Neutrophil (primary cell): ENCODE measurements at regions not wholly inside any gene's neighbourhood (a gene's known extent, or its start where the extent isn't known, plus 50 kb on each side); places are given as distances from the start of the nearest gene placed in this dataset.
"Not testable (repeated sequence)": the region's sequence is repeated elsewhere in the genome, so short reads cannot be mapped to it uniquely, and the experiment has no call there.

ENCODE experiments used
- H3K27ac ChIP-seq: fragments of 200-600 bp; sonication (generic); 2 replicates; pipeline ENCODE4 v1.5.1; 2016; ENCODE audit warnings: mild to moderate bottlenecking, moderate library complexity
- H3K27me3 ChIP-seq: fragments of 200-600 bp; sonication (generic); 2 replicates; pipeline ENCODE4 v1.6.0; 2016; ENCODE audit warnings: mild to moderate bottlenecking
- H3K36me3 ChIP-seq: fragments of 200-600 bp; sonication (generic); 2 replicates; pipeline ENCODE4 v1.5.1; 2017
- H3K4me1 ChIP-seq, 2 experiments: fragments of 200-600 bp in 1 of 2; sonication (generic) in 1 of 2; 1 replicate in 1 of 2; 2 replicates in 1 of 2; pipeline versions ENCODE4 v1.5.1 to v1.6.1; 2013 to 2016; ENCODE audit warnings: low read depth in 1 of 2, low read length in 1 of 2, mild to moderate bottlenecking in 1 of 2, moderate library complexity in 1 of 2; ENCODE audit not compliant: control insufficient read depth in 1 of 2, insufficient read depth in 1 of 2
- H3K4me3 ChIP-seq, 2 experiments: fragments of 200-600 bp in 1 of 2; sonication (generic) in 1 of 2; 1 replicate in 1 of 2; 2 replicates in 1 of 2; pipeline ENCODE4 v1.5.1; 2013 to 2016; ENCODE audit warnings: low read depth in 1 of 2, low read length in 1 of 2, mild to moderate bottlenecking in 1 of 2, moderate library complexity in 1 of 2
- H3K9me3 ChIP-seq: fragments of 200-600 bp; sonication (generic); 2 replicates; pipeline ENCODE4 v1.5.1; 2016
- TF ChIP-seq, protein P1 (sequence below): fragments of 200-600 bp; sonication (generic); IDR thresholded peaks from 2 replicates; pipeline ENCODE4 v1.5.1; 2016; ENCODE audit warnings: antibody characterized with exemption

- H3K4me3 ChIP-seq, result no peak overlapping the region
- no peaks in the 10 kb centered on the region for H3K4me1 ChIP-seq
- no peak overlapping the region for H3K27ac ChIP-seq
- no peaks in the 10 kb centered on the region for H3K27me3 ChIP-seq
- TF ChIP-seq, protein P1, sequence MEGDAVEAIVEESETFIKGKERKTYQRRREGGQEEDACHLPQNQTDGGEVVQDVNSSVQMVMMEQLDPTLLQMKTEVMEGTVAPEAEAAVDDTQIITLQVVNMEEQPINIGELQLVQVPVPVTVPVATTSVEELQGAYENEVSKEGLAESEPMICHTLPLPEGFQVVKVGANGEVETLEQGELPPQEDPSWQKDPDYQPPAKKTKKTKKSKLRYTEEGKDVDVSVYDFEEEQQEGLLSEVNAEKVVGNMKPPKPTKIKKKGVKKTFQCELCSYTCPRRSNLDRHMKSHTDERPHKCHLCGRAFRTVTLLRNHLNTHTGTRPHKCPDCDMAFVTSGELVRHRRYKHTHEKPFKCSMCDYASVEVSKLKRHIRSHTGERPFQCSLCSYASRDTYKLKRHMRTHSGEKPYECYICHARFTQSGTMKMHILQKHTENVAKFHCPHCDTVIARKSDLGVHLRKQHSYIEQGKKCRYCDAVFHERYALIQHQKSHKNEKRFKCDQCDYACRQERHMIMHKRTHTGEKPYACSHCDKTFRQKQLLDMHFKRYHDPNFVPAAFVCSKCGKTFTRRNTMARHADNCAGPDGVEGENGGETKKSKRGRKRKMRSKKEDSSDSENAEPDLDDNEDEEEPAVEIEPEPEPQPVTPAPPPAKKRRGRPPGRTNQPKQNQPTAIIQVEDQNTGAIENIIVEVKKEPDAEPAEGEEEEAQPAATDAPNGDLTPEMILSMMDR, result no peak
- no peaks in the 10 kb centered on the region for H3K9me3 ChIP-seq
- H3K36me3 ChIP-seq, result no peaks in the 10 kb centered on the region
Observed at GRCh38 chr4:115580901-115581300, 467.5 kb upstream of the NDST4 start.

- Histone ChIP-seq H3K27me3 (no peaks in the 10 kb centered on the region), H3K4me1 (no peaks in the 10 kb centered on the region), H3K4me3 (no peak overlapping the region), H3K9me3 (no peaks in the 10 kb centered on the region), H3K36me3 (no peaks in the 10 kb centered on the region), H3K27ac (no peak overlapping the region)
- TF ChIP-seq, protein P1, result no peak
Observed at GRCh38 chr4:115575851-115576250, 462.4 kb upstream of the NDST4 start.

- no peaks in the 10 kb centered on the region for H3K27me3 ChIP-seq
- peaks cover 5% of the 10 kb centered on the region for H3K9me3 ChIP-seq
- H3K4me1 ChIP-seq, result no peaks in the 10 kb centered on the region
- no peak overlapping the region for H3K4me3 ChIP-seq
- TF ChIP-seq, protein P1, result no peak
- no peaks in the 10 kb centered on the region for H3K36me3 ChIP-seq
- no peak overlapping the region for H3K27ac ChIP-seq
Observed at GRCh38 chr4:115562506-115562905, 449.1 kb upstream of the NDST4 start.

- Histone ChIP-seq H3K4me1 (no peaks in the 10 kb centered on the region), H3K27me3 (no peaks in the 10 kb centered on the region), H3K9me3 (no peaks in the 10 kb centered on the region), H3K36me3 (no peaks in the 10 kb centered on the region), H3K27ac (no peak overlapping the region), H3K4me3 (no peak overlapping the region)
- TF ChIP-seq, protein P1, result no peak
Observed at GRCh38 chr4:115548123-115548522, 434.7 kb upstream of the NDST4 start.

DNA sequence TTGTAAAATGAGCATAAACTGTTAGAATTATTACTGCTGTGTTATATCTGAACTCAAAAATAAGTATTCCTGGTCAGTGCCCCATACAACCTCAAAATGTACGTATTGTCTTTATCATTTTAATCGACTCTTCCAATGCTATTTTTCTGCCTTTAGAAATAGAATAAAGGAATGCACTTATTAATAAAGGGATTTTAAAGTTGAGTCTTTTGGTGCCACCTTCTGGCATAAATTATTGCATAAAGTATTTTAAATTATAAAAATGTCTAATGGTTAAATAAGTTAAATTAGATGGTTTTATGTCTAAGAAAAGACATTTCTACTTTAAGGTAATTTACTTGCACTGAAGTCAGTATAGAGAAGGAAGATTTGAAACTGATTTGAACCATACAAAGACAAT is 424.0 kb upstream of the NDST4 start:
- no peak overlapping the region for H3K27ac ChIP-seq
- H3K36me3 ChIP-seq, result no peaks in the 10 kb centered on the region
- no peak overlapping the region for H3K4me3 ChIP-seq
- H3K27me3 ChIP-seq, result no peaks in the 10 kb centered on the region
- H3K4me1 ChIP-seq, result no peaks in the 10 kb centered on the region
- H3K9me3 ChIP-seq, result no peaks in the 10 kb centered on the region
- TF ChIP-seq, protein P1, result no peak

DNA sequence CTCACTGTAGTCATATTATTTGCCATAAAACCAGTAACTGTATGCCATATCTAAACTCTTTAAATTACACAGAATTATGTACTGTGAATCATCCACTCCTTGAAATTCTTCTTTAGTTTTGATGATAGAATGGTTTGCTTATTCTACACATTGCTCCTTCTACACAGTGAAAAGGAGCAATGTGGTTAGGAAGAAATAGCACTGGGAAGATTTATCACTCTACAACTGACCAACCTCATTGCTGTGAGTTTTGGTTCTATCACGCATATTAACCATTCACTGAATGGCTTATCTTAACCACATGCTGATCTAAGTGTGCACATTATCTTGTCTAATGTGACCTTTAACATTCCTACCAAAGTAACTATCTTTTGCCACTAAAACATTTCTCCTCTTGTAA is 415.7 kb upstream of the NDST4 start:
- H3K4me1 ChIP-seq, result no peaks in the 10 kb centered on the region
- no peaks in the 10 kb centered on the region for H3K27me3 ChIP-seq
- no peaks in the 10 kb centered on the region for H3K9me3 ChIP-seq
- no peak overlapping the region for H3K27ac ChIP-seq
- TF ChIP-seq, protein P1, result no peak
- H3K4me3 ChIP-seq, result no peak overlapping the region
- H3K36me3 ChIP-seq, result no peaks in the 10 kb centered on the region

DNA sequence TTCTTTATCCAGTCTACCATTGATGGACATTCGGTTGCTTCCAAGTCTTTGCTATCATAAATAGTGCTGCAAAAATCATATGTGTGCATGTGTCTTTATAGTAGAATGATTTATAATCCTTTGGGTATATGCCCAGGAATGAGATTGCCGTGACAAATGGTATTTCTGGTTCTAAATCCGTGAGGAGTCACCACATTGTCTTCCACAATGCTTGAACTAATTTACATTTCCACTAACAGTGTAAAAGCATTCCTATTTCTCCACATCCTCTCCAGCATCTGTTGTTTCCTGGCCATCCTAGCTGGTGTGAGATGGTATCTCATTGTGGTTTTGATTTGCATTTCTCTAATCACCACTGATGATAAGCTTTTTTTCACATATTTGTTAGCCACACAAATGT is 406.1 kb upstream of the NDST4 start:
- H3K4me1 ChIP-seq, H3K27ac ChIP-seq, H3K27me3 ChIP-seq, H3K4me3 ChIP-seq, H3K9me3 ChIP-seq, H3K36me3 ChIP-seq: not testable (repeated sequence)
